ENCODE measurements at regions not wholly inside any gene's neighbourhood (a gene's known extent, or its start where the extent isn't known, plus 50 kb on each side); places are given as distances from the start of the nearest gene placed in this dataset.

DNA sequence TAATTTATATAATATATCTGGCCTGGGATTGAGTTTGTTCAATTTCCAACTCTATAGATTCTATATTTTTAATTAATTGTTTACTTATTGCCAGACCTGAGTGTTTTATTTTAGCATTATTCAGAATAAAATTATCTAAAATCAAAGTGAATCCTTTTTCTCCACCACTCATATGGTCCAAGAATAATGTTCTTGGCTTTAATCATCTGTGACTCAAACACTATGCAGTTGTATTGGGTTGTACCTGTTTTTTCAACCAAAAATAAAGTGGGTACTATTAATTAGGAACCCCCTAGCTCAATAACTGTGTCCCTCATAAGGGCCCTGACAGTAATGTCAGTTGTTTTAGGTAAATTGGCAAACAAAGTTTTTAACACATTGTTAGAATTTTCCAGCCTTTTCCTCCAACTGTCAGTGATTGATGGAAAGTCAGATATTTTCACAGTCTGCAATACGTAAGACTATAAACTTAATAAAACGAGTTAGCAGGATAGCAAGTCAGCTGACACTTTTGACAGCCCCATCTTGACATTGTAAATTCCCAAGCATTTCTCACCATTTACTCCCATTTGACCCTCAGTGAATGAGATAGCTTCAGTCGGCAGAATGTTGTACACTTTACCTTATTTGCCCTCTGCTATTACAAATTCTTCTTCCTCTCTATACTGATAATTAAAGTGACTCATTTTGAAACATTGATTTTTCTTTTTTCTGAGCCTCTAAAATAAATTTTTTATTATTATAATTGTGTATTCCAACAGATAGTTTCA, 587.4 kb downstream of the METTL4 start:
- Mint-ChIP-seq H3K36me3 (ENCODE audit: low read depth) (no peaks in the 10 kb centered on the region), H3K27ac (ENCODE audit: unreplicated experiment) (no peak overlapping the region), H3K27me3 (ENCODE audit: low read depth) (no peaks in the 10 kb centered on the region), H3K9me3 (ENCODE audit: low read depth) (peaks cover 20% of the 10 kb centered on the region), H3K4me3 (ENCODE audit: unreplicated experiment) (no peak overlapping the region), H3K4me1 (ENCODE audit: low read depth) (no peaks in the 10 kb centered on the region)
- DNase-seq (ENCODE audit: low spot score), result no peak
- TF ChIP-seq, protein P1, sequence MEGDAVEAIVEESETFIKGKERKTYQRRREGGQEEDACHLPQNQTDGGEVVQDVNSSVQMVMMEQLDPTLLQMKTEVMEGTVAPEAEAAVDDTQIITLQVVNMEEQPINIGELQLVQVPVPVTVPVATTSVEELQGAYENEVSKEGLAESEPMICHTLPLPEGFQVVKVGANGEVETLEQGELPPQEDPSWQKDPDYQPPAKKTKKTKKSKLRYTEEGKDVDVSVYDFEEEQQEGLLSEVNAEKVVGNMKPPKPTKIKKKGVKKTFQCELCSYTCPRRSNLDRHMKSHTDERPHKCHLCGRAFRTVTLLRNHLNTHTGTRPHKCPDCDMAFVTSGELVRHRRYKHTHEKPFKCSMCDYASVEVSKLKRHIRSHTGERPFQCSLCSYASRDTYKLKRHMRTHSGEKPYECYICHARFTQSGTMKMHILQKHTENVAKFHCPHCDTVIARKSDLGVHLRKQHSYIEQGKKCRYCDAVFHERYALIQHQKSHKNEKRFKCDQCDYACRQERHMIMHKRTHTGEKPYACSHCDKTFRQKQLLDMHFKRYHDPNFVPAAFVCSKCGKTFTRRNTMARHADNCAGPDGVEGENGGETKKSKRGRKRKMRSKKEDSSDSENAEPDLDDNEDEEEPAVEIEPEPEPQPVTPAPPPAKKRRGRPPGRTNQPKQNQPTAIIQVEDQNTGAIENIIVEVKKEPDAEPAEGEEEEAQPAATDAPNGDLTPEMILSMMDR (IDR thresholded peaks at IDR 0.05), result no peak

DNA sequence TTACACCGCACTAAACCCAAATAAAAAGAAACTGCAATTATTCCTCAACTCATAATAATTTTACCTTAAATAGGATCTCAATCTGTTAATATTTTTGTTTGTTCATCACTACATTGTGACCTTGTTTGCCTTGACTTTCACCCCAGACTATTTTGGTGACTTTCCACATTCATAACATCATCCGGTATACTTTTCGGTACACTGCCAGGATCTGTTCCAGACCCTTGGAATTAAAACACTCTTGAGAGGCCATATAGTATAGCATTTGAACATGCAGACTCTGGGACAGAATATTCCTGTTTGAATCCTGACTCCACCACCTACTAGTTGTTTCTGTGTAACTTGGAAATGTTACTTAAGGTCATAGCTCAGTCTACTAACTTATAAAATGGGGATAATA, 577.4 kb downstream of the METTL4 start:
- Mint-ChIP-seq H3K27me3 (ENCODE audit: low read depth) (no peaks in the 10 kb centered on the region), H3K4me3 (ENCODE audit: unreplicated experiment) (no peak overlapping the region), H3K36me3 (ENCODE audit: low read depth) (no peaks in the 10 kb centered on the region), H3K4me1 (ENCODE audit: low read depth) (no peaks in the 10 kb centered on the region), H3K27ac (ENCODE audit: unreplicated experiment) (no peak overlapping the region), H3K9me3 (ENCODE audit: low read depth) (no peaks in the 10 kb centered on the region)
- DNase-seq (ENCODE audit: low spot score), result no peak
- TF ChIP-seq, protein P1 (IDR thresholded peaks at IDR 0.05), result no peak

DNA sequence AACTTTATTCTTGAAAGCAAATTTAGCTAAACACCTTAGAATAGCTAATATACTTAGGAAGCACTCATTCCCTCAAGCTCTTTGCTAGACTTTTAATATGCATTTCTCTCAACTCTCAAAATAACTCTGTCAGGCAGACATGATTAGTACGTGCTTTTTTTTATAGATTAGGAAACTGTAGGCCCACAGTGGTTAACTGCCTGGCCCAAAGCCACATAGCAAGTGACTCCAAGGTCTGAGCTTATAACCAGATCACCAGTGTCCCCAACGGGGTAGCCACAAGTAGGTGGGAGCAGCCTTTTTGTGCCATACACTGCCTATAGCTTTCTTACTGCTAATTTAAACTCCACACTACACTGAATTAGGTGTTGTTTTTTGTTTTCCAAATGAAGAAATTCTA, 576.8 kb downstream of the METTL4 start:
- no peak for DNase-seq (ENCODE audit: low spot score)
- no peak overlapping the region for H3K27ac Mint-ChIP-seq (ENCODE audit: unreplicated experiment)
- H3K36me3 Mint-ChIP-seq (ENCODE audit: low read depth), result no peaks in the 10 kb centered on the region
- no peaks in the 10 kb centered on the region for H3K4me1 Mint-ChIP-seq (ENCODE audit: low read depth)
- H3K4me3 Mint-ChIP-seq (ENCODE audit: unreplicated experiment), result no peak overlapping the region
- TF ChIP-seq, protein P1 (IDR thresholded peaks at IDR 0.05), result no peak
- H3K9me3 Mint-ChIP-seq (ENCODE audit: low read depth), result no peaks in the 10 kb centered on the region
- no peaks in the 10 kb centered on the region for H3K27me3 Mint-ChIP-seq (ENCODE audit: low read depth)

DNA sequence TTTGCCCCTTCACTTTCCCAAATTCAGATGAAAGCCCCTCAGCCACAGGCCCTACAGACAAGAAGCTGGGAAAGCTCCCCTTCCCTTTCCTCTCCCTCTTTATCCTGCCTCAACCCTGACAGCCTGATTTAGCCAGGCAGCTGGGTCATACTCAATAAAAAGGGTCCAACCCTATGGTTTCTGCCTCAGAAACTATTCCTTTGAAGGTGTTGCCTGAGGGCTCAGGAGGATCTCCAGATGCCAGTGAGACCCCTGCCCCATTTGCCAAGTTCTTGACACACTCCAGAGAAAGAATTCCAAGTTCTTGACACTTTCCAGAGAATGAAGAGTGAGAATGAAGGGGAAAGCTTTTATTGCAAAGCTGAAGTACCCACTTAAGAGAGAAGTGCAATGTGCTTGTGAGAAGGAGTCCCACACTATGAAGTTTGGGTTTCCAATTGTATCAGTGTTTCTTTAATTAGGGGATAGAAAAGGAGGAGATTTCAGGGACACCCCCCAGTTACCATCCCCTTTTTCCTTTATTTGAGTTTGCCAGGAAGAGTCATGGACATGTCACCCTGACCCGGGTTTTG, 576.2 kb downstream of the METTL4 start:
- Mint-ChIP-seq H3K27me3 (ENCODE audit: low read depth) (peaks cover 2% of the 10 kb centered on the region), H3K4me1 (ENCODE audit: low read depth) (no peaks in the 10 kb centered on the region), H3K9me3 (ENCODE audit: low read depth) (no peaks in the 10 kb centered on the region), H3K36me3 (ENCODE audit: low read depth) (no peaks in the 10 kb centered on the region), H3K4me3 (ENCODE audit: unreplicated experiment) (no peak overlapping the region), H3K27ac (ENCODE audit: unreplicated experiment) (no peak overlapping the region)
- DNase-seq (ENCODE audit: low spot score), result no peak
- TF ChIP-seq, protein P1 (IDR thresholded peaks at IDR 0.05), result no peak

DNA sequence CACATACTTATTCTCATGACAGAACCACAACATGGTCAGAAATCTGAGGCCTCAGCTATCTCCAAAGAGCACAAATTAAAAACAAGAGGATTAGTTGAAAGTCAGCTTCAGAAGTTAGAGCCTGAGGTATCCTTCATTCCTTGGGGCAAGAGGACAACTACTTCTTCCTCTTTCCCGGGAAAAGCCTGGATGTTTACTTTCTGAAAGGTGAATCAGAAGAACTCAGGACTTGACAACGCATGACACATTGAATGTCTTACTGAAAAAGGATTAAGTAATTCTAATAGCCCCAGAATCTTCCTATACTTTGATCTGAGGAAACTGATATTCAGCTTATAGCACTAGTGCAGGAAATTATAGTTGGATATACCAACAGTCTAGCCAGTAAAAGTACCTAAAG, 573.2 kb downstream of the METTL4 start:
- Mint-ChIP-seq H3K4me3 (ENCODE audit: unreplicated experiment) (no peak overlapping the region), H3K4me1 (ENCODE audit: low read depth) (no peaks in the 10 kb centered on the region), H3K36me3 (ENCODE audit: low read depth) (no peaks in the 10 kb centered on the region), H3K27me3 (ENCODE audit: low read depth) (peaks cover 6% of the 10 kb centered on the region), H3K27ac (ENCODE audit: unreplicated experiment) (no peak overlapping the region), H3K9me3 (ENCODE audit: low read depth) (no peaks in the 10 kb centered on the region)
- TF ChIP-seq, protein P1 (IDR thresholded peaks at IDR 0.05), result no peak
- DNase-seq (ENCODE audit: low spot score), result no peak
